IPS-20b (cell line): ENCODE measurements at regions not wholly inside any gene's neighbourhood (a gene's known extent, or its start where the extent isn't known, plus 50 kb on each side); places are given as distances from the start of the nearest gene placed in this dataset.

Source experiments
- H3K27ac ChIP-seq: one replicate; pipeline ENCODE4 v1.5.1; 2013; ENCODE audit warnings: low read length
- H3K27me3 ChIP-seq: 2 replicates; pipeline ENCODE4 v1.6.1; 2013; ENCODE audit warnings: mild to moderate bottlenecking, low read length, inconsistent platforms; ENCODE audit not compliant: insufficient read depth
- H3K36me3 ChIP-seq: 2 replicates; pipeline ENCODE4 v1.6.1; 2013; ENCODE audit warnings: low read depth, mild to moderate bottlenecking, inconsistent platforms, low read length, moderate library complexity; ENCODE audit not compliant: insufficient read depth
- H3K4me1 ChIP-seq: 2 replicates; pipeline ENCODE4 v1.6.1; 2013; ENCODE audit warnings: mild to moderate bottlenecking, control low read depth, inconsistent platforms, low read length, moderate library complexity; ENCODE audit not compliant: insufficient read depth
- H3K4me3 ChIP-seq: 2 replicates; pipeline ENCODE4 v1.5.1; 2013; ENCODE audit warnings: mild to moderate bottlenecking, low read length, inconsistent platforms
- H3K9ac ChIP-seq: 2 replicates; pipeline ENCODE4 v1.6.1; 2013; ENCODE audit warnings: low read depth, mild to moderate bottlenecking, inconsistent platforms, low read length, moderate library complexity
- H3K9me3 ChIP-seq: 2 replicates; pipeline ENCODE4 v1.6.1; 2013; ENCODE audit warnings: mild to moderate bottlenecking, low read depth, low read length, inconsistent platforms; ENCODE audit not compliant: insufficient read depth

DNA sequence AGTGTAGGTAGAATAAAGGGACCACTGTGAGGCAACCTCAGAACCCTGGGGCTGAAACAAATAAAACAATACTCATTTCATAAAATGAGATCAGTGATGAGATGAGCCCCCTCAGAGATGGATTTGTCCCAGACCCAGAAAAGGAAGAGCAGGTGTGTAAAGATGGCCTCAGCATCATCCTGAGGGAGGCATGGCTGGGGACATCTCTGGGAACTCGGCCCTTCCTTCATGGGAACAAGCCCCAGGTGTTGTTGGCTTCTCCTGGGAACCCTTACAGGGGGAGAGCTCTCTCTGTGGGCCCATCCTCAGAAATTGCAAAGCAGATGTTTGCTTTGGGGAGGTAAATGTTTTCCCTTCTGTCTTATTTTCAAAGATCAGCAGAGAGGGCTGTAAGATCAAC lies 133.2 kb upstream of the USP24 start:
- Histone ChIP-seq H3K4me3 (no peak overlapping the region), H3K9ac (no peak overlapping the region)

GRCh38 chr1:55347866-55348265 lies 132.7 kb upstream of the USP24 start:
- Histone ChIP-seq H3K27me3 (no peaks in the 10 kb centered on the region), H3K27ac (no peak overlapping the region), H3K9me3 (no peaks in the 10 kb centered on the region), H3K4me3 (no peak overlapping the region), H3K9ac (no peak overlapping the region), H3K4me1 (no peaks in the 10 kb centered on the region), H3K36me3 (no peaks in the 10 kb centered on the region)

More for the DNA sequence above, 133.2 kb upstream of the USP24 start:
- H3K27ac ChIP-seq: no peak overlapping the region
- no peaks in the 10 kb centered on the region for H3K9me3 ChIP-seq
- H3K4me1 ChIP-seq: no peaks in the 10 kb centered on the region
- no peaks in the 10 kb centered on the region for H3K36me3 ChIP-seq
- H3K27me3 ChIP-seq: no peaks in the 10 kb centered on the region

GRCh38 chr1:55347041-55347440 lies 131.9 kb upstream of the USP24 start:
- no peaks in the 10 kb centered on the region for H3K4me1 ChIP-seq
- H3K36me3 ChIP-seq: no peaks in the 10 kb centered on the region
- H3K4me3 ChIP-seq: no peak overlapping the region
- no peak overlapping the region for H3K27ac ChIP-seq
- no peaks in the 10 kb centered on the region for H3K9me3 ChIP-seq
- H3K9ac ChIP-seq: no peak overlapping the region
- no peaks in the 10 kb centered on the region for H3K27me3 ChIP-seq

- H3K27me3 ChIP-seq: no peaks in the 10 kb centered on the region
- no peaks in the 10 kb centered on the region for H3K36me3 ChIP-seq
- no peak overlapping the region for H3K9ac ChIP-seq
- H3K9me3 ChIP-seq: no peaks in the 10 kb centered on the region
- no peak overlapping the region for H3K4me3 ChIP-seq
- H3K4me1 ChIP-seq: no peaks in the 10 kb centered on the region
- H3K27ac ChIP-seq: no peak overlapping the region
Observed at GRCh38 chr1:55346586-55346985, 131.4 kb upstream of the USP24 start.

DNA sequence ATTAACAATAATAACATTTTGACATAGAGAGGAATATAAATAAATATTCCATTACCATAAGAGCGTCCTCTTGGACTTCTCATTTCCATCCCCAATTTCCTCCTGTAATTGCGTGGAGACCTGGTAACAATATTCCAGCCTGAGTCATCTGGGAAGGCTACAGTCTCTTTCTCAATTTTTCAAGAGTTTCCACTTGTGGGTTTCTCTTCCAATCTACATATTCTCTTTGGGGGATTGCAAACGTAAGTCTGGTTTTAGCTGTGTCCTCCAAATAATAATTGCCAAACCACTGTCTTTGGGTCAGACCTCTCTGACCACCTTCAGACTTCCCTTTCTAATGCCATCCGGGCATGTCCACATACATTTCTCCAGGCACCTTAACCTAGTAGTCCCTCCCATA lies 124.5 kb upstream of the USP24 start:
- Histone ChIP-seq H3K27me3 (no peaks in the 10 kb centered on the region), H3K9me3 (peaks cover 4% of the 10 kb centered on the region; the same call in 1 of the 2 replicates), H3K27ac (no peak overlapping the region)

GRCh38 chr1:55338448-55338820 lies 123.3 kb upstream of the USP24 start:
- H3K36me3 ChIP-seq: no peaks in the 10 kb centered on the region
- H3K27me3 ChIP-seq: no peaks in the 10 kb centered on the region; the same call in 1 of the 2 replicates
- H3K4me3 ChIP-seq: no peak overlapping the region
- peaks cover 4% of the 10 kb centered on the region; the same call in 1 of the 2 replicates for H3K9me3 ChIP-seq
- no peak overlapping the region for H3K9ac ChIP-seq
- H3K27ac ChIP-seq: no peak overlapping the region
- no peaks in the 10 kb centered on the region for H3K4me1 ChIP-seq

More for the DNA sequence above, 124.5 kb upstream of the USP24 start:
- no peaks in the 10 kb centered on the region for H3K4me1 ChIP-seq
- no peaks in the 10 kb centered on the region for H3K36me3 ChIP-seq
- no peak overlapping the region for H3K4me3 ChIP-seq
- H3K9ac ChIP-seq: no peak overlapping the region

- Histone ChIP-seq H3K4me1 (no peaks in the 10 kb centered on the region), H3K36me3 (no peaks in the 10 kb centered on the region), H3K27me3 (no peaks in the 10 kb centered on the region; the same call in 1 of the 2 replicates), H3K27ac (no peak overlapping the region), H3K9ac (no peak overlapping the region), H3K4me3 (no peak overlapping the region), H3K9me3 (peaks cover 4% of the 10 kb centered on the region; the same call in 1 of the 2 replicates)
Observed at GRCh38 chr1:55337801-55338447, 122.8 kb upstream of the USP24 start.

DNA sequence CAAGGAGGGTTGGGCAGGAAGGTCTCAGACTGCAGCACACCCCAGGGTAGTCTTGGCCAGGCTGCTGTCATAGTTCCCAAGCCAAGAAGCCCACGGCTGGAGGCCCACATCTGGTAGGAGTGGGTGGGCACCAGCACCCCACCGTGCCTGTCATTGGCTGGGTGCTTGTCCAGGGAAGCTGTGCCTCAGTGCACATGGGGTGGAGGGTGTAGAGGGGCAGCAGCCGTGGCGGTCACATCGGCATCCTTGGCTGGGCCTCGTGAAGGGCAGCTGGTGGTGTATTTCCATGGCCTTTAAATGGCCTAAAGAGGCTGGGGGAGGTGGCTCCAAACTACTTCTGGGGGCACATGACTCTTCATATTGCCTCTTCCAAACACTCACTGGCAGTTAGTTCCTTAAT lies 119.6 kb upstream of the USP24 start:
- H3K4me1 ChIP-seq: no peaks in the 10 kb centered on the region
- H3K27ac ChIP-seq: no peak overlapping the region
- no peaks in the 10 kb centered on the region; the same call in 1 of the 2 replicates for H3K27me3 ChIP-seq
- peaks cover 2% of the 10 kb centered on the region; the same call in 1 of the 2 replicates for H3K9me3 ChIP-seq
- no peak overlapping the region for H3K4me3 ChIP-seq
- H3K9ac ChIP-seq: no peak overlapping the region
- no peaks in the 10 kb centered on the region for H3K36me3 ChIP-seq

DNA sequence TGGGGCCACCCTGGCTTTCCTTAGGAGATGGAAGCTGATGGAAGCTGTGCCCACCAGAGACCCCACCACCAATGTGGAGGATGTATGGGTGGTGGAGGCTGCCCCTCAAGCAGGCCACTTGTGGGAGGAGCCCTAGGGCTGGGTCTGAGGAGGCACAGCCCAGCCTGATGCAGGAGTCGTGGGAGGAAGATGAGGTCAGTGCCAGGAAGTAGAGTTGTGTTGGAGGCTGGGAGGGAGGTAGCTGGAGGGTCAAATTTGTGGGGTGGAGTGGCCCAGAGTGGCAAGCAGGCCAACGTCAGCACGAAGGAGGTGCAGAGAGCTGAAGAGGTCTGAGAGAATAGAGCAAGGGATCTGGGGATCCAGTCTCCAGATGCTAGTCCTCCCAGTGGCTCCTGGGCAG lies 119.0 kb upstream of the USP24 start:
- Histone ChIP-seq H3K27ac (no peak overlapping the region), H3K36me3 (no peaks in the 10 kb centered on the region), H3K4me3 (no peak overlapping the region), H3K4me1 (no peaks in the 10 kb centered on the region), H3K27me3 (no peaks in the 10 kb centered on the region; the same call in 1 of the 2 replicates), H3K9ac (no peak overlapping the region), H3K9me3 (no peaks in the 10 kb centered on the region; the same call in 1 of the 2 replicates)

DNA sequence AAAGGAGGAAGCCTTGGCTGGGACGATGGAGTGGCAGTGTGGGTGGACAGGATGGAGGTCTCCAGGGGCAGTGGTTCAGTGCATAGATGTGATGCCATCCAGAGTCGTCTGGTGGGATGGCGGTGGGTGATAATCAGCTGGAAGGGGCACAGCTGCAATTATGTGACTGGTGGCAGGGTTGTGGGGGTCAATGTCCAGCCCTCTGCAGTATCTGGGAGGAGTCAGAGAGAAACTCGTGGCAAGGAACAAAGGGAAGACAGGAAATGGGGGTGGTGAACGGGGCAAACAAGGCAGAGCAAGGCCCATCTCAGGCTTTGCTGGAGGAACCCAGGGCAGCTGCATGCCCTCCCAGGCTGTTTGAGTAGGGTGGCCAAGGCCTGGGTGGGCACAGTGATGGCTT lies 118.3 kb upstream of the USP24 start:
- Histone ChIP-seq H3K9me3 (no peaks in the 10 kb centered on the region; the same call in 1 of the 2 replicates), H3K27ac (no peak overlapping the region), H3K9ac (no peak overlapping the region), H3K4me3 (no peak overlapping the region), H3K36me3 (no peaks in the 10 kb centered on the region), H3K27me3 (no peaks in the 10 kb centered on the region; the same call in 1 of the 2 replicates), H3K4me1 (no peaks in the 10 kb centered on the region)

DNA sequence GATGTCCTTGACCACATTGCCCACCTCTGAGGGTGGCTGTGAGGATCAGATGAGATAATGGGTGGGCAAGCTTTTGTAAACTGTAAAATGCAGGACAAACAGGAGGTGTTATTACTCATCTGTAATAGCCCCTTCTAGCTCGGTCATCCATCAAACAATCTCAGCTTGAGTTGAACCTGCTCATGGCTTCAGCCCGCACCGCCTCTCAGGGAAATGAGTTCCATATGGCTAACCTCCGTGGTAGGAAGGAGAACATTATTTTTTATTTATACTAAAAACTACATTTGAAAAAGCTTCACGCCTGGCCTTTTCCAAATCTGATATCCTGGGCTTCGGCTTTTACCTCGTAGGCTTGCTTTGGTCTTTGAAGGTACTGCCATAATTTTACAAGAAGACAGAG lies 116.2 kb upstream of the USP24 start:
- Histone ChIP-seq H3K27me3 (no peaks in the 10 kb centered on the region; the same call in 1 of the 2 replicates), H3K4me1 (no peaks in the 10 kb centered on the region), H3K36me3 (no peaks in the 10 kb centered on the region), H3K27ac (no peak overlapping the region), H3K9ac (no peak overlapping the region), H3K4me3 (no peak overlapping the region), H3K9me3 (no peaks in the 10 kb centered on the region)

- Histone ChIP-seq H3K9me3 (no peaks in the 10 kb centered on the region), H3K27ac (no peak overlapping the region), H3K9ac (no peak overlapping the region), H3K4me3 (no peak overlapping the region), H3K4me1 (no peaks in the 10 kb centered on the region), H3K27me3 (no peaks in the 10 kb centered on the region; the same call in 1 of the 2 replicates), H3K36me3 (no peaks in the 10 kb centered on the region)
Observed at GRCh38 chr1:55329808-55330432, 114.8 kb upstream of the USP24 start.
